GM23338 (cell line): ENCODE measurements at regions not wholly inside any gene's neighbourhood (a gene's known extent, or its start where the extent isn't known, plus 50 kb on each side); places are given as distances from the start of the nearest gene placed in this dataset.

Source experiments
- ATAC-seq: fragments of 200-7000 bp; cut with Tn5 transposase; 3 replicates; pipeline ENCODE4 v1.9.1; 2020
- DNase-seq: peaks from one replicate; pipeline ENCODE4 v3.0.0-alpha.2; 2015; ENCODE audit warnings: low spot score
- H2AFZ ChIP-seq: fragments of 200-600 bp; sonication (generic); 2 replicates; pipeline ENCODE4 v1.8.0; 2016; ENCODE audit warnings: antibody characterized with exemption, mild to moderate bottlenecking, moderate library complexity
- H3F3A ChIP-seq: fragments of 200-600 bp; sonication (generic); replicated peaks from 2 replicates; pipeline ENCODE4 v1.8.0; 2017; ENCODE audit warnings: antibody characterized with exemption, mixed run types, low read depth
- H3K27ac ChIP-seq: fragments of 200-600 bp; sonication (generic); 2 replicates; pipeline ENCODE4 v1.6.1; 2016; ENCODE audit warnings: low read depth
- H3K27me3 ChIP-seq: fragments of 200-600 bp; sonication (generic); 2 replicates; pipeline ENCODE4 v1.8.0; 2016; ENCODE audit warnings: mild to moderate bottlenecking, mixed run types, moderate library complexity; ENCODE audit not compliant: insufficient read depth
- H3K36me3 ChIP-seq: fragments of 200-600 bp; sonication (generic); 2 replicates; pipeline ENCODE4 v1.8.0; 2016; ENCODE audit warnings: mild to moderate bottlenecking; ENCODE audit not compliant: insufficient read depth
- H3K4me1 ChIP-seq: fragments of 200-600 bp; sonication (generic); 2 replicates; pipeline ENCODE4 v1.8.0; 2016; ENCODE audit warnings: mild to moderate bottlenecking, moderate library complexity; ENCODE audit not compliant: insufficient read depth
- H3K4me2 ChIP-seq: fragments of 200-600 bp; sonication (generic); 2 replicates; pipeline ENCODE4 v1.7.1; 2017; ENCODE audit warnings: mixed run types
- H3K4me3 ChIP-seq: fragments of 200-600 bp; sonication (generic); 2 replicates; pipeline ENCODE4 v1.6.1; 2016; ENCODE audit warnings: mixed run types
- H3K79me2 ChIP-seq: fragments of 200-600 bp; sonication (generic); replicated peaks from 2 replicates; pipeline ENCODE4 v1.8.0; 2017; ENCODE audit warnings: mild to moderate bottlenecking; ENCODE audit not compliant: insufficient read depth
- H3K9me2 ChIP-seq: fragments of 200-600 bp; sonication (generic); 2 replicates; pipeline ENCODE4 v1.8.0; 2017; ENCODE audit not compliant: insufficient read depth
- H4K20me1 ChIP-seq: fragments of 200-600 bp; sonication (generic); replicated peaks from 2 replicates; pipeline ENCODE4 v1.8.0; 2017; ENCODE audit warnings: mild to moderate bottlenecking; ENCODE audit not compliant: insufficient read depth
- H3K27ac Mint-ChIP-seq: 2 replicates; pipeline ENCODE4 v1.8.0; 2020; ENCODE audit warnings: inconsistent platforms, mild to moderate bottlenecking, moderate library complexity, mixed read lengths
- H3K27me3 Mint-ChIP-seq: 3 replicates; pipeline ENCODE4 v1.8.0; 2022; ENCODE audit warnings: low read depth, mild to moderate bottlenecking, moderate library complexity, mixed read lengths, inconsistent platforms; ENCODE audit not compliant: insufficient read depth, poor library complexity
- H3K36me3 Mint-ChIP-seq: 3 replicates; pipeline ENCODE4 v1.8.0; 2021; ENCODE audit warnings: low read depth, mild to moderate bottlenecking, inconsistent platforms, moderate library complexity, mixed read lengths
- H3K4me1 Mint-ChIP-seq: 3 replicates; pipeline ENCODE4 v1.8.0; 2020; ENCODE audit warnings: mild to moderate bottlenecking, inconsistent platforms, mixed read lengths
- H3K4me3 Mint-ChIP-seq: 3 replicates; pipeline ENCODE4 v1.8.0; 2021; ENCODE audit warnings: moderate library complexity, mild to moderate bottlenecking, inconsistent platforms, mixed read lengths
- H3K9me3 Mint-ChIP-seq: 3 replicates; pipeline ENCODE4 v1.8.0; 2020; ENCODE audit warnings: moderate library complexity, mild to moderate bottlenecking, inconsistent platforms, mixed read lengths
- ETS1 ChIP-seq: IDR thresholded peaks from 2 replicates; pipeline ENCODE4 v1.6.1; 2016; ENCODE audit warnings: antibody characterized with exemption
- EZH2 ChIP-seq: fragments of 200-600 bp; sonication (generic); IDR thresholded peaks from one replicate; pipeline ENCODE4 v1.8.0; 2017; ENCODE audit warnings: antibody characterized with exemption, mild to moderate bottlenecking, low read depth; ENCODE audit not compliant: unreplicated experiment
- EZH2phosphoT487 ChIP-seq: fragments of 200-600 bp; sonication (generic); IDR thresholded peaks from one replicate; pipeline ENCODE4 v1.8.1; 2018; ENCODE audit warnings: antibody characterized with exemption; ENCODE audit not compliant: unreplicated experiment
- JUNB ChIP-seq: IDR thresholded peaks from one replicate; pipeline ENCODE4 v1.6.1; 2016; ENCODE audit warnings: antibody characterized with exemption; ENCODE audit not compliant: unreplicated experiment
- NANOG ChIP-seq: IDR thresholded peaks from 2 replicates; pipeline ENCODE4 v1.6.1; 2016; ENCODE audit warnings: antibody characterized with exemption, borderline replicate concordance
- POLR2AphosphoS5 ChIP-seq: IDR thresholded peaks from 2 replicates; pipeline ENCODE4 v1.6.1; 2016; ENCODE audit warnings: antibody characterized with exemption, low read depth
- REST ChIP-seq: IDR thresholded peaks from one replicate; pipeline ENCODE4 v1.6.1; 2018; ENCODE audit warnings: antibody characterized with exemption; ENCODE audit not compliant: unreplicated experiment
- STAT1 ChIP-seq: IDR thresholded peaks from one replicate; pipeline ENCODE4 v1.6.1; 2016; ENCODE audit warnings: antibody characterized with exemption; ENCODE audit not compliant: unreplicated experiment
- ZNF114 ChIP-seq: fragments of 250-450 bp; sonication (Bioruptor Pico); IDR thresholded peaks from 2 replicates; pipeline ENCODE4 v1.5.0; 2020; ENCODE audit warnings: mild to moderate bottlenecking, moderate library complexity
- ZNF331 ChIP-seq: fragments of 250-450 bp; sonication (Bioruptor Pico); IDR thresholded peaks from 2 replicates; pipeline ENCODE4 v1.5.0; 2020; ENCODE audit warnings: low read depth, mild to moderate bottlenecking, moderate library complexity
- ZNF462 ChIP-seq: fragments of 250-450 bp; sonication (Bioruptor Pico); IDR thresholded peaks from 2 replicates; pipeline ENCODE4 v1.5.0; 2020; ENCODE audit warnings: mild to moderate bottlenecking, moderate library complexity

DNA sequence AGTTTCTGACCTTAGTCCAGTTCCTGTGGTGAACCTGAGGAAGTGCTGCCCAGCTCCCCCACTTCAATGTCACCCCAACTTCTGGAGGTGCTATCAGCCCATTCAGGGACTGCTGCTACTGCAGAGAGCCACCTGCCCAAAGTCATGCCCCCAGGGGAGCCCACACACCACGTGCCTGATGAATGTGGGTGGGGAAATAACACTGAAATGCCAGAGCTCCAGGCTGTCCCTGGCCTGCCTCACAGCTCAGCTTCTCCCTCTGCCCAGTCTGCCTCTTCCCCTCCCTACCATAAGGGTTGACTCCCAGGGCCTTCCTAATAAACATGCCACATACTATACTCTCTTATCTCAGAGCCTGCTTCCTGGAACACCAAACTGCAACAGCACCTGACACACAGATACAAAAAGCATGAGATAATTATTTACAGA, 276.4 kb upstream of the MOCS1 start:
- H3K79me2 ChIP-seq, result no peaks in the 10 kb centered on the region
- H3K27me3 Mint-ChIP-seq, result peaks cover 6% of the 10 kb centered on the region
- peak; percentile 45; the same call in 2 of the 3 replicates for ATAC-seq
- no peaks in the 10 kb centered on the region for H3K36me3 ChIP-seq
- no peaks in the 10 kb centered on the region for H3F3A ChIP-seq
- no peaks in the 10 kb centered on the region for H4K20me1 ChIP-seq
- no peaks in the 10 kb centered on the region for H3K27me3 ChIP-seq
- no peak overlapping the region for H2AFZ ChIP-seq
- no peak overlapping the region for H3K4me2 ChIP-seq
- H3K9me2 ChIP-seq, result peaks cover 4% of the 10 kb centered on the region; the same call in 1 of the 2 replicates
- no peaks in the 10 kb centered on the region for H3K4me1 ChIP-seq
- H3K27ac ChIP-seq, result no peak overlapping the region
- no peak overlapping the region for H3K4me3 ChIP-seq
- no peaks in the 10 kb centered on the region for H3K9me3 Mint-ChIP-seq
- TF ChIP-seq ZNF114 (CRISPR knock-in tag), result no peak
- TF ChIP-seq ZNF331 (CRISPR knock-in tag), result no peak
- TF ChIP-seq STAT1, result no peak
- no peak for TF ChIP-seq POLR2AphosphoS5
- no peak for TF ChIP-seq REST
- no peak for TF ChIP-seq EZH2
- no peak for TF ChIP-seq ETS1
- no peak for TF ChIP-seq JUNB
- TF ChIP-seq NANOG, result no peak
- TF ChIP-seq EZH2phosphoT487, result no peak
- TF ChIP-seq ZNF462 (CRISPR knock-in tag), result no peak
- no peak overlapping the region for H3K27ac Mint-ChIP-seq
- no peaks in the 10 kb centered on the region for H3K4me1 Mint-ChIP-seq
- no peak for DNase-seq
- H3K4me3 Mint-ChIP-seq, result no peak overlapping the region
- H3K36me3 Mint-ChIP-seq, result no peaks in the 10 kb centered on the region
